SK-N-SH (cell line): ENCODE measurements at regions not wholly inside any gene's neighbourhood (a gene's known extent, or its start where the extent isn't known, plus 50 kb on each side); places are given as distances from the start of the nearest gene placed in this dataset.

Experiments used
- CTCF ChIA-PET: fragments of 300-600, 350-600 bp; formaldehyde crosslinking; extraction: SDS; loops from one replicate; lab custom pipeline; 2021; lab: Yijun Ruan, JAX
- POLR2A ChIA-PET: fragments of 350-600 bp; sonication (Branson Sonifier 250); formaldehyde crosslinking; extraction: SDS; loops from one replicate; lab custom pipeline; 2020; ENCODE audit warnings: antibody characterized with exemption, inconsistent platforms; lab: Yijun Ruan, JAX
- DNase-seq: peaks from one replicate; pipeline ENCODE4 v3.0.0; 2012
- H2AFZ ChIP-seq: fragments of 200-600 bp; sonication (generic); 2 replicates; pipeline ENCODE4 v1.8.1; 2016; ENCODE audit warnings: antibody characterized with exemption, mild to moderate bottlenecking, low read depth
- H3F3A ChIP-seq: fragments of 200-600 bp; sonication (generic); replicated peaks from 2 replicates; pipeline ENCODE3; 2016; ENCODE audit warnings: antibody characterized with exemption, mild to moderate bottlenecking; ENCODE audit not compliant: insufficient read depth
- H3K27ac ChIP-seq, 2 experiments: fragments of 200-500 bp in 1 of 2; fragments of 200-600 bp in 1 of 2; sonication (Bioruptor generic) in 1 of 2; sonication (generic), shearing (Covaris generic) in 1 of 2; 2 replicates each; pipeline versions ENCODE4 v1.5.1 to v1.6.1; 2014 to 2016; ENCODE audit warnings: low read depth in 2 of 2, inconsistent platforms in 1 of 2, low read length in 1 of 2, mild to moderate bottlenecking in 1 of 2, mixed read lengths in 1 of 2
- H3K27me3 ChIP-seq: fragments of 200-600 bp; sonication (generic), shearing (Covaris generic); 2 replicates; pipeline ENCODE4 v1.6.1; 2016; ENCODE audit warnings: mixed run types; ENCODE audit not compliant: insufficient read depth
- H3K36me3 ChIP-seq, 2 experiments: fragments of 200-500 bp in 1 of 2; fragments of 200-600 bp in 1 of 2; sonication (Bioruptor generic) in 1 of 2; sonication (generic) in 1 of 2; replicated peaks in 1 of 2; 2 replicates each; pipeline versions ENCODE3 to v1.5.1; 2014 to 2016; ENCODE audit warnings: low read length in 1 of 2, mild to moderate bottlenecking in 1 of 2; ENCODE audit not compliant: insufficient read depth in 2 of 2, control insufficient read depth in 1 of 2
- H3K4me1 ChIP-seq, 2 experiments: fragments of 200-500 bp in 1 of 2; fragments of 200-600 bp in 1 of 2; sonication (Bioruptor generic) in 1 of 2; sonication (generic), shearing (Covaris generic) in 1 of 2; 2 replicates each; pipeline versions ENCODE4 v1.5.1 to v1.6.1; 2014 to 2016; ENCODE audit warnings: low read depth in 1 of 2, low read length in 1 of 2, mixed run types in 1 of 2; ENCODE audit not compliant: insufficient read depth in 2 of 2, control insufficient read depth in 1 of 2
- H3K4me2 ChIP-seq: fragments of 200-600 bp; sonication (generic), shearing (Covaris generic); 2 replicates; pipeline ENCODE4 v1.6.1; 2017; ENCODE audit warnings: mixed run types
- H3K4me3 ChIP-seq, 2 experiments: fragments of 200-500 bp in 1 of 2; fragments of 200-600 bp in 1 of 2; sonication (Bioruptor generic) in 1 of 2; sonication (generic), shearing (Covaris generic) in 1 of 2; 2 replicates each; pipeline versions ENCODE4 v1.5.1 to v1.8.1; 2014 to 2016; ENCODE audit warnings: low read depth in 2 of 2, inconsistent platforms in 1 of 2, low read length in 1 of 2, mild to moderate bottlenecking in 1 of 2, mixed read lengths in 1 of 2, moderate library complexity in 1 of 2
- H3K79me2 ChIP-seq: fragments of 200-600 bp; sonication (generic); 2 replicates; pipeline ENCODE4 v1.8.1; 2017; ENCODE audit warnings: mild to moderate bottlenecking; ENCODE audit not compliant: insufficient read depth
- H3K9ac ChIP-seq: fragments of 200-600 bp; sonication (generic); 2 replicates; pipeline ENCODE4 v1.6.1; 2017; ENCODE audit warnings: mixed run types
- H3K9me2 ChIP-seq: fragments of 200-600 bp; sonication (generic); 2 replicates; pipeline ENCODE4 v1.6.1; 2017; ENCODE audit warnings: mixed run types
- H3K9me3 ChIP-seq: fragments of 200-600 bp; sonication (generic); 2 replicates; pipeline ENCODE4 v1.6.1; 2017; ENCODE audit warnings: mixed run types, mild to moderate bottlenecking, moderate library complexity
- H4K20me1 ChIP-seq: fragments of 200-600 bp; sonication (generic); 2 replicates; pipeline ENCODE4 v1.6.1; 2017; ENCODE audit warnings: mild to moderate bottlenecking, mixed run types; ENCODE audit not compliant: insufficient read depth
- CHD2 ChIP-seq: fragments of 150-350 bp; IDR thresholded peaks from 2 replicates; pipeline ENCODE4 v1.6.1; 2018; ENCODE audit warnings: low read length; ENCODE audit not compliant: partially characterized antibody
- ELF1 ChIP-seq: IDR thresholded peaks from 2 replicates; pipeline ENCODE4 v1.4.0; 2012
- EP300 ChIP-seq, 2 experiments: IDR thresholded peaks; 2 replicates each; pipeline versions ENCODE4 v1.4.0 to v1.6.1; 2012; ENCODE audit warnings: borderline replicate concordance in 1 of 2, low read depth in 1 of 2, low read length in 1 of 2
- EZH2phosphoT487 ChIP-seq: fragments of 200-600 bp; sonication (generic); IDR thresholded peaks from 2 replicates; pipeline ENCODE4 v1.6.1; 2017; ENCODE audit warnings: low read depth, mixed run types, mild to moderate bottlenecking, antibody characterized with exemption, moderate library complexity, borderline replicate concordance
- FOSL2 ChIP-seq: IDR thresholded peaks from 2 replicates; pipeline ENCODE4 v1.4.0; 2012; ENCODE audit warnings: low read depth, mild to moderate bottlenecking, moderate library complexity, borderline replicate concordance
- FOXJ3 ChIP-seq: sonication (generic); formaldehyde crosslinking; IDR thresholded peaks from 2 replicates; pipeline ENCODE4 v1.5.1; 2020; ENCODE audit warnings: mild to moderate bottlenecking, missing genetic modification reagents
- IRF3 ChIP-seq: fragments of 150-350 bp; IDR thresholded peaks from 2 replicates; pipeline ENCODE4 v1.6.1; 2016; ENCODE audit warnings: mild to moderate bottlenecking, low read depth, low read length
- JUND ChIP-seq: IDR thresholded peaks from 2 replicates; pipeline ENCODE4 v1.4.0; 2012
- MAX ChIP-seq: IDR thresholded peaks from 2 replicates; pipeline ENCODE4 v1.4.0; 2012; ENCODE audit warnings: low read depth
- MXI1 ChIP-seq: IDR thresholded peaks from 2 replicates; pipeline ENCODE4 v1.6.1; 2012; ENCODE audit warnings: mild to moderate bottlenecking, low read depth, low read length, improper control_type of control experiment
- NRF1 ChIP-seq: IDR thresholded peaks from 2 replicates; pipeline ENCODE4 v1.6.1; 2012; ENCODE audit warnings: low read depth, mild to moderate bottlenecking, low read length
- RAD21 ChIP-seq: IDR thresholded peaks from 2 replicates; pipeline ENCODE4 v1.6.1; 2012; ENCODE audit warnings: mild to moderate bottlenecking, low read length
- RXRA ChIP-seq: IDR thresholded peaks from 2 replicates; pipeline ENCODE4 v1.4.0; 2012; ENCODE audit warnings: low read depth, mild to moderate bottlenecking, borderline replicate concordance
- SIN3A ChIP-seq: IDR thresholded peaks from 2 replicates; pipeline ENCODE4 v1.6.1; 2012; ENCODE audit warnings: low read depth, mild to moderate bottlenecking, low read length, moderate library complexity, borderline replicate concordance
- SMC3 ChIP-seq: IDR thresholded peaks from 2 replicates; pipeline ENCODE4 v1.6.1; 2012; ENCODE audit warnings: low read depth, low read length, improper control_type of control experiment
- TAF1 ChIP-seq: IDR thresholded peaks from 2 replicates; pipeline ENCODE4 v1.6.1; 2012; ENCODE audit warnings: low read depth, mild to moderate bottlenecking, low read length, moderate library complexity, borderline replicate concordance
- TCF12 ChIP-seq: IDR thresholded peaks from 2 replicates; pipeline ENCODE4 v1.4.0; 2012
- TEAD4 ChIP-seq: IDR thresholded peaks from 2 replicates; pipeline ENCODE4 v1.4.0; 2012; ENCODE audit warnings: mild to moderate bottlenecking, borderline replicate concordance; ENCODE audit not compliant: insufficient read depth
- WGBS: methylation state at CpG from one replicate; pipeline ENCODE4 v1.1.6; 2017; ENCODE audit warnings: low lambda C conversion rate; 5-methylcytosine and 5-hydroxymethylcytosine counted together
- TF ChIP-seq, protein P1 (sequence below): IDR thresholded peaks from 2 replicates; pipeline ENCODE4 v1.6.1; 2012; ENCODE audit warnings: mild to moderate bottlenecking, low read depth, low read length, moderate library complexity
- TF ChIP-seq, protein P2 (sequence below): fragments of 150-350 bp; IDR thresholded peaks from 2 replicates; pipeline ENCODE4 v1.6.1; 2017; ENCODE audit warnings: antibody characterized with exemption, low read length, low read depth, borderline replicate concordance
- TF ChIP-seq, protein P3 (sequence below): IDR thresholded peaks from 2 replicates; pipeline ENCODE4 v1.4.0; 2012; ENCODE audit warnings: low read depth, borderline replicate concordance

DNA sequence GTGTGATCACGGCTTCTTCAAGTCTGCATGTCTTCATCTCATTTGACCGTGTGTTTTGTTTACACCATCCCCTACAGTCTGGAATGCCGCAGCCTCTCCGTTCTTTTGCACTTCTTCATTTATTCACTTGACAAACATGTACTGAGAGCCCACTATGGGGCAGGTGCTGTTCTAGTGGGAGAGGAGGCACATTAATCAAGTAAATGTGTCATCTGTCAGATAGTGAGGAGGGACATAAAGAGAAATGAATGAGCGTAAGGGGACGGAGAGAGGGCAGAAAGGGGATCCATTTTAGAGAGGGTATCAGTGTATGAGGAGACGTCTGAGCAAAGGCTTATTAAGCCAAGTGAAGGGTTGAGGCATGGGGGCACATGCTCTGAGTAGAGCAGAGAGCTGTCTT is 54.0 kb upstream of the CECR2 start (continued):
- TF ChIP-seq, protein P1, sequence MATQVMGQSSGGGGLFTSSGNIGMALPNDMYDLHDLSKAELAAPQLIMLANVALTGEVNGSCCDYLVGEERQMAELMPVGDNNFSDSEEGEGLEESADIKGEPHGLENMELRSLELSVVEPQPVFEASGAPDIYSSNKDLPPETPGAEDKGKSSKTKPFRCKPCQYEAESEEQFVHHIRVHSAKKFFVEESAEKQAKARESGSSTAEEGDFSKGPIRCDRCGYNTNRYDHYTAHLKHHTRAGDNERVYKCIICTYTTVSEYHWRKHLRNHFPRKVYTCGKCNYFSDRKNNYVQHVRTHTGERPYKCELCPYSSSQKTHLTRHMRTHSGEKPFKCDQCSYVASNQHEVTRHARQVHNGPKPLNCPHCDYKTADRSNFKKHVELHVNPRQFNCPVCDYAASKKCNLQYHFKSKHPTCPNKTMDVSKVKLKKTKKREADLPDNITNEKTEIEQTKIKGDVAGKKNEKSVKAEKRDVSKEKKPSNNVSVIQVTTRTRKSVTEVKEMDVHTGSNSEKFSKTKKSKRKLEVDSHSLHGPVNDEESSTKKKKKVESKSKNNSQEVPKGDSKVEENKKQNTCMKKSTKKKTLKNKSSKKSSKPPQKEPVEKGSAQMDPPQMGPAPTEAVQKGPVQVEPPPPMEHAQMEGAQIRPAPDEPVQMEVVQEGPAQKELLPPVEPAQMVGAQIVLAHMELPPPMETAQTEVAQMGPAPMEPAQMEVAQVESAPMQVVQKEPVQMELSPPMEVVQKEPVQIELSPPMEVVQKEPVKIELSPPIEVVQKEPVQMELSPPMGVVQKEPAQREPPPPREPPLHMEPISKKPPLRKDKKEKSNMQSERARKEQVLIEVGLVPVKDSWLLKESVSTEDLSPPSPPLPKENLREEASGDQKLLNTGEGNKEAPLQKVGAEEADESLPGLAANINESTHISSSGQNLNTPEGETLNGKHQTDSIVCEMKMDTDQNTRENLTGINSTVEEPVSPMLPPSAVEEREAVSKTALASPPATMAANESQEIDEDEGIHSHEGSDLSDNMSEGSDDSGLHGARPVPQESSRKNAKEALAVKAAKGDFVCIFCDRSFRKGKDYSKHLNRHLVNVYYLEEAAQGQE = no peak
- TF ChIP-seq EZH2phosphoT487 = no peak
- no peak for TF ChIP-seq FOXJ3
- no peak for TF ChIP-seq ELF1
- TF ChIP-seq FOSL2 = no peak
- no peak for TF ChIP-seq TAF1
- no peak for TF ChIP-seq NRF1
- TF ChIP-seq, protein P2, sequence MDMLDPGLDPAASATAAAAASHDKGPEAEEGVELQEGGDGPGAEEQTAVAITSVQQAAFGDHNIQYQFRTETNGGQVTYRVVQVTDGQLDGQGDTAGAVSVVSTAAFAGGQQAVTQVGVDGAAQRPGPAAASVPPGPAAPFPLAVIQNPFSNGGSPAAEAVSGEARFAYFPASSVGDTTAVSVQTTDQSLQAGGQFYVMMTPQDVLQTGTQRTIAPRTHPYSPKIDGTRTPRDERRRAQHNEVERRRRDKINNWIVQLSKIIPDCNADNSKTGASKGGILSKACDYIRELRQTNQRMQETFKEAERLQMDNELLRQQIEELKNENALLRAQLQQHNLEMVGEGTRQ = no peak
- TF ChIP-seq EP300 (IDR thresholded peaks at IDR 0.05; ENCODE audit: borderline replicate concordance in 1 of 2, low read depth in 1 of 2, low read length in 1 of 2) = no peak
- TF ChIP-seq, all 33 proteins: peak for 0

DNA sequence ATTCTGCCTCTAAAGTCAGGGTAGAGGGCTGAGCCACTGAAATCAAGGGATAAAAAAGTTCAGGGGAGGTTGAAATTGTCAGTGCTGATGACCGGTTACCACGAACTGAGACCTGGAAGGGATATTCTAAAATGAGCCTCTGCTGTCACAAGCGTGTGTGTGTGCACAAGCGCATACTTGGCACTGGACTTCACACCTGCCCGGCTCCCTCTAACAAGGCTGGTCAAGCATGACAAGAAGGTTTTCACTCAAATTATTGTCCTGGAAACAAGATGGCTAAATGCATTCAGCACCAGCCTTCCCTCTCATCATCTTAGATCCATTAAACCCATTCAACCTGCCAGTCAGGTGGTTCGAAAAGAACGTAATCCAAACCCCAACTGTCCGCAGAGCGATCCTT is 54.8 kb upstream of the CECR2 start:
- POLR2A ChIA-PET = no interaction called here
- Histone ChIP-seq H3K4me1 (no peaks in the 10 kb centered on the region), H2AFZ (no peak overlapping the region), H3K9ac (no peak overlapping the region), H3K4me3 (no peak overlapping the region), H3K27ac (no peak overlapping the region), H3F3A (no peaks in the 10 kb centered on the region), H4K20me1 (no peaks in the 10 kb centered on the region), H3K9me3 (no peaks in the 10 kb centered on the region), H3K9me2 (no peaks in the 10 kb centered on the region), H3K4me2 (no peak overlapping the region), H3K27me3 (peaks cover 5% of the 10 kb centered on the region; the same call in 1 of the 2 replicates), H3K36me3 (no peaks in the 10 kb centered on the region), H3K79me2 (no peaks in the 10 kb centered on the region)
- no peak for DNase-seq
- WGBS = 42% methylated on average over 9 of the region's 9 CpGs
- TF ChIP-seq RXRA (no peak), EP300 (IDR thresholded peaks at IDR 0.05; ENCODE audit: borderline replicate concordance in 1 of 2, low read depth in 1 of 2, low read length in 1 of 2) (no peak), IRF3 (no peak), ELF1 (no peak), CHD2 (no peak), MXI1 (no peak), MAX (no peak), SMC3 (no peak), TAF1 (no peak), TCF12 (no peak), SIN3A (no peak), JUND (no peak), NRF1 (no peak), RAD21 (no peak), TEAD4 (no peak)
- TF ChIP-seq, protein P3, sequence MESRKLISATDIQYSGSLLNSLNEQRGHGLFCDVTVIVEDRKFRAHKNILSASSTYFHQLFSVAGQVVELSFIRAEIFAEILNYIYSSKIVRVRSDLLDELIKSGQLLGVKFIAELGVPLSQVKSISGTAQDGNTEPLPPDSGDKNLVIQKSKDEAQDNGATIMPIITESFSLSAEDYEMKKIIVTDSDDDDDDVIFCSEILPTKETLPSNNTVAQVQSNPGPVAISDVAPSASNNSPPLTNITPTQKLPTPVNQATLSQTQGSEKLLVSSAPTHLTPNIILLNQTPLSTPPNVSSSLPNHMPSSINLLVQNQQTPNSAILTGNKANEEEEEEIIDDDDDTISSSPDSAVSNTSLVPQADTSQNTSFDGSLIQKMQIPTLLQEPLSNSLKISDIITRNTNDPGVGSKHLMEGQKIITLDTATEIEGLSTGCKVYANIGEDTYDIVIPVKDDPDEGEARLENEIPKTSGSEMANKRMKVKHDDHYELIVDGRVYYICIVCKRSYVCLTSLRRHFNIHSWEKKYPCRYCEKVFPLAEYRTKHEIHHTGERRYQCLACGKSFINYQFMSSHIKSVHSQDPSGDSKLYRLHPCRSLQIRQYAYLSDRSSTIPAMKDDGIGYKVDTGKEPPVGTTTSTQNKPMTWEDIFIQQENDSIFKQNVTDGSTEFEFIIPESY = no peak
- CTCF ChIA-PET = no interaction called here
